GM23338 (cell line): ENCODE measurements at regions not wholly inside any gene's neighbourhood (a gene's known extent, or its start where the extent isn't known, plus 50 kb on each side); places are given as distances from the start of the nearest gene placed in this dataset.
"Not testable (repeated sequence)": the region's sequence is repeated elsewhere in the genome, so short reads cannot be mapped to it uniquely, and the experiment has no call there.

Source experiments
- CREB1 ChIP-seq: fragments of 250-450 bp; sonication (Bioruptor Pico); IDR thresholded peaks from 2 replicates; pipeline ENCODE4 v1.5.0; 2020; ENCODE audit warnings: low read depth, mild to moderate bottlenecking, moderate library complexity
- EZH2 ChIP-seq: fragments of 200-600 bp; sonication (generic); IDR thresholded peaks from one replicate; pipeline ENCODE4 v1.8.0; 2017; ENCODE audit warnings: antibody characterized with exemption, mild to moderate bottlenecking, low read depth; ENCODE audit not compliant: unreplicated experiment
- EZH2phosphoT487 ChIP-seq: fragments of 200-600 bp; sonication (generic); IDR thresholded peaks from one replicate; pipeline ENCODE4 v1.8.1; 2018; ENCODE audit warnings: antibody characterized with exemption; ENCODE audit not compliant: unreplicated experiment
- JUNB ChIP-seq: IDR thresholded peaks from one replicate; pipeline ENCODE4 v1.6.1; 2016; ENCODE audit warnings: antibody characterized with exemption; ENCODE audit not compliant: unreplicated experiment
- NANOG ChIP-seq: IDR thresholded peaks from 2 replicates; pipeline ENCODE4 v1.6.1; 2016; ENCODE audit warnings: antibody characterized with exemption, borderline replicate concordance
- POLR2AphosphoS5 ChIP-seq: IDR thresholded peaks from 2 replicates; pipeline ENCODE4 v1.6.1; 2016; ENCODE audit warnings: antibody characterized with exemption, low read depth
- STAT1 ChIP-seq: IDR thresholded peaks from one replicate; pipeline ENCODE4 v1.6.1; 2016; ENCODE audit warnings: antibody characterized with exemption; ENCODE audit not compliant: unreplicated experiment
- ZNF114 ChIP-seq: fragments of 250-450 bp; sonication (Bioruptor Pico); IDR thresholded peaks from 2 replicates; pipeline ENCODE4 v1.5.0; 2020; ENCODE audit warnings: mild to moderate bottlenecking, moderate library complexity
- ZNF331 ChIP-seq: fragments of 250-450 bp; sonication (Bioruptor Pico); IDR thresholded peaks from 2 replicates; pipeline ENCODE4 v1.5.0; 2020; ENCODE audit warnings: low read depth, mild to moderate bottlenecking, moderate library complexity
- TF ChIP-seq, protein P1 (sequence below), 2 experiments: fragments of 200-600 bp in 1 of 2; sonication (generic) in 1 of 2; conservative IDR thresholded peaks; 2 replicates each; pipeline versions ENCODE4 v1.5.1 to v1.6.1; 2016 to 2017; ENCODE audit warnings: antibody characterized with exemption in 2 of 2, low read depth in 2 of 2, mild to moderate bottlenecking in 2 of 2, moderate library complexity in 1 of 2
- TF ChIP-seq, protein P2 (sequence below): IDR thresholded peaks from one replicate; pipeline ENCODE4 v1.6.1; 2018; ENCODE audit warnings: antibody characterized with exemption; ENCODE audit not compliant: unreplicated experiment
- TF ChIP-seq, protein P3 (sequence below): fragments of 250-450 bp; sonication (Bioruptor Pico); IDR thresholded peaks from 2 replicates; pipeline ENCODE4 v1.5.0; 2020; ENCODE audit warnings: mild to moderate bottlenecking, moderate library complexity
- TF ChIP-seq, protein P4 (sequence below): IDR thresholded peaks from 2 replicates; pipeline ENCODE4 v1.6.1; 2016; ENCODE audit warnings: antibody characterized with exemption

DNA sequence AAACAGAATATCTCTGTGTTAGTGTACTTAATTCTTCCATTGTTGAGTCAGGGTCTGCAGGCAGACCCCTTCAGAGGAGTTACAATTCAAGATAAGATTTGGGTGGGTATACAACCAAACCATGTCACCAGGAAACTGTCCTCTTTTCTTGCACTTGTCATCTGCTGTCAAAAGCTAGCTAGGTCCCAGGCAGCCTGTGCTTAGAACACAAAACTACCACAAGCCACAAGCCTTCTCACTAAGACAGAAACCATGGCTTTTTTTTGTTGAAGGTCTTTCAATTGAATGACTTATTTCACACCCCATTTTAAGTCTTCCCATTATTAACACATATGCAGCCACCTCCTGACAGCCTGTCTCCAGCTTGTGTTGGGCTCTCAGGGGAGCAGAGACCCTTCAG is 2345.1 kb downstream of the TP53TG3F start:
- TF ChIP-seq, protein P1, sequence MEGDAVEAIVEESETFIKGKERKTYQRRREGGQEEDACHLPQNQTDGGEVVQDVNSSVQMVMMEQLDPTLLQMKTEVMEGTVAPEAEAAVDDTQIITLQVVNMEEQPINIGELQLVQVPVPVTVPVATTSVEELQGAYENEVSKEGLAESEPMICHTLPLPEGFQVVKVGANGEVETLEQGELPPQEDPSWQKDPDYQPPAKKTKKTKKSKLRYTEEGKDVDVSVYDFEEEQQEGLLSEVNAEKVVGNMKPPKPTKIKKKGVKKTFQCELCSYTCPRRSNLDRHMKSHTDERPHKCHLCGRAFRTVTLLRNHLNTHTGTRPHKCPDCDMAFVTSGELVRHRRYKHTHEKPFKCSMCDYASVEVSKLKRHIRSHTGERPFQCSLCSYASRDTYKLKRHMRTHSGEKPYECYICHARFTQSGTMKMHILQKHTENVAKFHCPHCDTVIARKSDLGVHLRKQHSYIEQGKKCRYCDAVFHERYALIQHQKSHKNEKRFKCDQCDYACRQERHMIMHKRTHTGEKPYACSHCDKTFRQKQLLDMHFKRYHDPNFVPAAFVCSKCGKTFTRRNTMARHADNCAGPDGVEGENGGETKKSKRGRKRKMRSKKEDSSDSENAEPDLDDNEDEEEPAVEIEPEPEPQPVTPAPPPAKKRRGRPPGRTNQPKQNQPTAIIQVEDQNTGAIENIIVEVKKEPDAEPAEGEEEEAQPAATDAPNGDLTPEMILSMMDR (conservative IDR thresholded peaks at IDR 0.05; ENCODE audit: low read depth in 2 of 2): not testable (repeated sequence)
- not testable (repeated sequence) for TF ChIP-seq EZH2phosphoT487; EZH2; POLR2AphosphoS5; JUNB; ZNF331 (CRISPR knock-in tag); CREB1 (CRISPR knock-in tag); STAT1; NANOG; ZNF114 (CRISPR knock-in tag)
- TF ChIP-seq, protein P2, sequence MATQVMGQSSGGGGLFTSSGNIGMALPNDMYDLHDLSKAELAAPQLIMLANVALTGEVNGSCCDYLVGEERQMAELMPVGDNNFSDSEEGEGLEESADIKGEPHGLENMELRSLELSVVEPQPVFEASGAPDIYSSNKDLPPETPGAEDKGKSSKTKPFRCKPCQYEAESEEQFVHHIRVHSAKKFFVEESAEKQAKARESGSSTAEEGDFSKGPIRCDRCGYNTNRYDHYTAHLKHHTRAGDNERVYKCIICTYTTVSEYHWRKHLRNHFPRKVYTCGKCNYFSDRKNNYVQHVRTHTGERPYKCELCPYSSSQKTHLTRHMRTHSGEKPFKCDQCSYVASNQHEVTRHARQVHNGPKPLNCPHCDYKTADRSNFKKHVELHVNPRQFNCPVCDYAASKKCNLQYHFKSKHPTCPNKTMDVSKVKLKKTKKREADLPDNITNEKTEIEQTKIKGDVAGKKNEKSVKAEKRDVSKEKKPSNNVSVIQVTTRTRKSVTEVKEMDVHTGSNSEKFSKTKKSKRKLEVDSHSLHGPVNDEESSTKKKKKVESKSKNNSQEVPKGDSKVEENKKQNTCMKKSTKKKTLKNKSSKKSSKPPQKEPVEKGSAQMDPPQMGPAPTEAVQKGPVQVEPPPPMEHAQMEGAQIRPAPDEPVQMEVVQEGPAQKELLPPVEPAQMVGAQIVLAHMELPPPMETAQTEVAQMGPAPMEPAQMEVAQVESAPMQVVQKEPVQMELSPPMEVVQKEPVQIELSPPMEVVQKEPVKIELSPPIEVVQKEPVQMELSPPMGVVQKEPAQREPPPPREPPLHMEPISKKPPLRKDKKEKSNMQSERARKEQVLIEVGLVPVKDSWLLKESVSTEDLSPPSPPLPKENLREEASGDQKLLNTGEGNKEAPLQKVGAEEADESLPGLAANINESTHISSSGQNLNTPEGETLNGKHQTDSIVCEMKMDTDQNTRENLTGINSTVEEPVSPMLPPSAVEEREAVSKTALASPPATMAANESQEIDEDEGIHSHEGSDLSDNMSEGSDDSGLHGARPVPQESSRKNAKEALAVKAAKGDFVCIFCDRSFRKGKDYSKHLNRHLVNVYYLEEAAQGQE: not testable (repeated sequence)
- TF ChIP-seq, protein P3, sequence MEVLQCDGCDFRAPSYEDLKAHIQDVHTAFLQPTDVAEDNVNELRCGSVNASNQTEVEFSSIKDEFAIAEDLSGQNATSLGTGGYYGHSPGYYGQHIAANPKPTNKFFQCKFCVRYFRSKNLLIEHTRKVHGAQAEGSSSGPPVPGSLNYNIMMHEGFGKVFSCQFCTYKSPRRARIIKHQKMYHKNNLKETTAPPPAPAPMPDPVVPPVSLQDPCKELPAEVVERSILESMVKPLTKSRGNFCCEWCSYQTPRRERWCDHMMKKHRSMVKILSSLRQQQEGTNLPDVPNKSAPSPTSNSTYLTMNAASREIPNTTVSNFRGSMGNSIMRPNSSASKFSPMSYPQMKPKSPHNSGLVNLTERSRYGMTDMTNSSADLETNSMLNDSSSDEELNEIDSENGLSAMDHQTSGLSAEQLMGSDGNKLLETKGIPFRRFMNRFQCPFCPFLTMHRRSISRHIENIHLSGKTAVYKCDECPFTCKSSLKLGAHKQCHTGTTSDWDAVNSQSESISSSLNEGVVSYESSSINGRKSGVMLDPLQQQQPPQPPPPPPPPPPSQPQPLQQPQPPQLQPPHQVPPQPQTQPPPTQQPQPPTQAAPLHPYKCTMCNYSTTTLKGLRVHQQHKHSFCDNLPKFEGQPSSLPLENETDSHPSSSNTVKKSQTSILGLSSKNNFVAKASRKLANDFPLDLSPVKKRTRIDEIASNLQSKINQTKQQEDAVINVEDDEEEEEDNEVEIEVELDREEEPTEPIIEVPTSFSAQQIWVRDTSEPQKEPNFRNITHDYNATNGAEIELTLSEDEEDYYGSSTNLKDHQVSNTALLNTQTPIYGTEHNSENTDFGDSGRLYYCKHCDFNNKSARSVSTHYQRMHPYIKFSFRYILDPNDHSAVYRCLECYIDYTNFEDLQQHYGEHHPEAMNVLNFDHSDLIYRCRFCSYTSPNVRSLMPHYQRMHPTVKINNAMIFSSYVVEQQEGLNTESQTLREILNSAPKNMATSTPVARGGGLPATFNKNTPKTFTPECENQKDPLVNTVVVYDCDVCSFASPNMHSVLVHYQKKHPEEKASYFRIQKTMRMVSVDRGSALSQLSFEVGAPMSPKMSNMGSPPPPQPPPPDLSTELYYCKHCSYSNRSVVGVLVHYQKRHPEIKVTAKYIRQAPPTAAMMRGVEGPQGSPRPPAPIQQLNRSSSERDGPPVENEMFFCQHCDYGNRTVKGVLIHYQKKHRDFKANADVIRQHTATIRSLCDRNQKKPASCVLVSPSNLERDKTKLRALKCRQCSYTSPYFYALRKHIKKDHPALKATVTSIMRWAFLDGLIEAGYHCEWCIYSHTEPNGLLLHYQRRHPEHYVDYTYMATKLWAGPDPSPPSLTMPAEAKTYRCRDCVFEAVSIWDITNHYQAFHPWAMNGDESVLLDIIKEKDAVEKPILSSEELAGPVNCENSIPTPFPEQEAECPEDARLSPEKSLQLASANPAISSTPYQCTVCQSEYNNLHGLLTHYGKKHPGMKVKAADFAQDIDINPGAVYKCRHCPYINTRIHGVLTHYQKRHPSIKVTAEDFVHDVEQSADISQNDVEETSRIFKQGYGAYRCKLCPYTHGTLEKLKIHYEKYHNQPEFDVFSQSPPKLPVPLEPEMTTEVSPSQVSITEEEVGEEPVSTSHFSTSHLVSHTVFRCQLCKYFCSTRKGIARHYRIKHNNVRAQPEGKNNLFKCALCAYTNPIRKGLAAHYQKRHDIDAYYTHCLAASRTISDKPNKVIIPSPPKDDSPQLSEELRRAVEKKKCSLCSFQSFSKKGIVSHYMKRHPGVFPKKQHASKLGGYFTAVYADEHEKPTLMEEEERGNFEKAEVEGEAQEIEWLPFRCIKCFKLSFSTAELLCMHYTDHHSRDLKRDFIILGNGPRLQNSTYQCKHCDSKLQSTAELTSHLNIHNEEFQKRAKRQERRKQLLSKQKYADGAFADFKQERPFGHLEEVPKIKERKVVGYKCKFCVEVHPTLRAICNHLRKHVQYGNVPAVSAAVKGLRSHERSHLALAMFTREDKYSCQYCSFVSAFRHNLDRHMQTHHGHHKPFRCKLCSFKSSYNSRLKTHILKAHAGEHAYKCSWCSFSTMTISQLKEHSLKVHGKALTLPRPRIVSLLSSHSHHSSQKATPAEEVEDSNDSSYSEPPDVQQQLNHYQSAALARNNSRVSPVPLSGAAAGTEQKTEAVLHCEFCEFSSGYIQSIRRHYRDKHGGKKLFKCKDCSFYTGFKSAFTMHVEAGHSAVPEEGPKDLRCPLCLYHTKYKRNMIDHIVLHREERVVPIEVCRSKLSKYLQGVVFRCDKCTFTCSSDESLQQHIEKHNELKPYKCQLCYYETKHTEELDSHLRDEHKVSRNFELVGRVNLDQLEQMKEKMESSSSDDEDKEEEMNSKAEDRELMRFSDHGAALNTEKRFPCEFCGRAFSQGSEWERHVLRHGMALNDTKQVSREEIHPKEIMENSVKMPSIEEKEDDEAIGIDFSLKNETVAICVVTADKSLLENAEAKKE (CRISPR knock-in tag): not testable (repeated sequence)
- TF ChIP-seq, protein P4, sequence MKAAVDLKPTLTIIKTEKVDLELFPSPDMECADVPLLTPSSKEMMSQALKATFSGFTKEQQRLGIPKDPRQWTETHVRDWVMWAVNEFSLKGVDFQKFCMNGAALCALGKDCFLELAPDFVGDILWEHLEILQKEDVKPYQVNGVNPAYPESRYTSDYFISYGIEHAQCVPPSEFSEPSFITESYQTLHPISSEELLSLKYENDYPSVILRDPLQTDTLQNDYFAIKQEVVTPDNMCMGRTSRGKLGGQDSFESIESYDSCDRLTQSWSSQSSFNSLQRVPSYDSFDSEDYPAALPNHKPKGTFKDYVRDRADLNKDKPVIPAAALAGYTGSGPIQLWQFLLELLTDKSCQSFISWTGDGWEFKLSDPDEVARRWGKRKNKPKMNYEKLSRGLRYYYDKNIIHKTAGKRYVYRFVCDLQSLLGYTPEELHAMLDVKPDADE: not testable (repeated sequence)
